IMR-90 (cell line): ENCODE measurements at regions not wholly inside any gene's neighbourhood (a gene's known extent, or its start where the extent isn't known, plus 50 kb on each side); places are given as distances from the start of the nearest gene placed in this dataset.

Experiments used
- ATAC-seq: fragments of 200-7000 bp; cut with Tn5 transposase; 2 replicates; pipeline ENCODE4 v1.9.1; 2020; ENCODE audit warnings: low read depth, mild to moderate bottlenecking, moderate library complexity
- BruUV-seq: library from RNA; stranded (reverse); fragments of 400-500 nt; replicated peaks from 2 replicates; lab custom pipeline; 2021; lab: Mats Ljungman, UMichigan
- CTCF ChIA-PET: fragments of 300-600 bp; formaldehyde crosslinking; extraction: SDS; loops from one replicate; lab custom pipeline; 2021; ENCODE audit warnings: antibody characterized with exemption; lab: Yijun Ruan, JAX
- POLR2A ChIA-PET: fragments of 300-600 bp; sonication (Branson Sonifier 250); formaldehyde crosslinking; loops from one replicate; lab custom pipeline; 2022; ENCODE audit warnings: antibody characterized with exemption; ENCODE audit not compliant: unreplicated experiment; lab: Charles Lee
- DNase-seq: peaks from one replicate; pipeline ENCODE4 v3.0.0; 2013
- H2AFZ ChIP-seq: replicated peaks from 2 replicates; pipeline ENCODE3; 2013; ENCODE audit warnings: low read length, mild to moderate bottlenecking; ENCODE audit not compliant: poor library complexity
- H2AK5ac ChIP-seq: 2 replicates; pipeline ENCODE4 v1.6.1; 2013; ENCODE audit warnings: low read depth, low read length, inconsistent platforms
- H2AK9ac ChIP-seq: replicated peaks from 2 replicates; pipeline ENCODE3; 2013; ENCODE audit warnings: mild to moderate bottlenecking, low read depth, low read length, moderate library complexity; ENCODE audit not compliant: poor library complexity
- H2BK120ac ChIP-seq: 2 replicates; pipeline ENCODE4 v1.6.1; 2013; ENCODE audit warnings: low read depth, low read length, inconsistent platforms
- H2BK15ac ChIP-seq: 3 replicates; pipeline ENCODE4 v1.6.1; 2013; ENCODE audit warnings: low read depth, low read length, inconsistent platforms
- H2BK20ac ChIP-seq: 2 replicates; pipeline ENCODE4 v1.6.1; 2013; ENCODE audit warnings: low read depth, mild to moderate bottlenecking, inconsistent platforms, low read length, moderate library complexity
- H2BK5ac ChIP-seq: 2 replicates; pipeline ENCODE4 v1.6.1; 2013; ENCODE audit warnings: mild to moderate bottlenecking, low read depth, low read length, inconsistent platforms; ENCODE audit not compliant: poor library complexity, severe bottlenecking
- H3K14ac ChIP-seq: replicated peaks from 2 replicates; pipeline ENCODE4 v1.6.1; 2013; ENCODE audit warnings: low read depth, low read length, inconsistent platforms
- H3K18ac ChIP-seq: 2 replicates; pipeline ENCODE4 v1.6.1; 2013; ENCODE audit warnings: low read depth, low read length, control low read depth
- H3K23ac ChIP-seq: 2 replicates; pipeline ENCODE4 v1.6.1; 2013; ENCODE audit warnings: low read depth, low read length, inconsistent platforms
- H3K27ac ChIP-seq: 2 replicates; pipeline ENCODE4 v1.5.1; 2013; ENCODE audit warnings: mild to moderate bottlenecking, control low read depth, low read length; ENCODE audit not compliant: insufficient read depth
- H3K27me3 ChIP-seq: 2 replicates; pipeline ENCODE4 v1.6.1; 2013; ENCODE audit warnings: low read length; ENCODE audit not compliant: control insufficient read depth, insufficient read depth
- H3K36me3 ChIP-seq: 2 replicates; pipeline ENCODE4 v1.6.1; 2013; ENCODE audit warnings: low read length, mixed read lengths; ENCODE audit not compliant: control insufficient read depth, insufficient read depth
- H3K4ac ChIP-seq: 2 replicates; pipeline ENCODE4 v1.6.1; 2013; ENCODE audit warnings: low read depth, low read length, inconsistent platforms
- H3K4me1 ChIP-seq: 2 replicates; pipeline ENCODE4 v1.6.1; 2013; ENCODE audit warnings: low read length, mixed read lengths; ENCODE audit not compliant: control insufficient read depth, insufficient read depth
- H3K4me2 ChIP-seq: 2 replicates; pipeline ENCODE4 v1.6.1; 2013; ENCODE audit warnings: low read depth, mild to moderate bottlenecking, control low read depth, low read length, moderate library complexity
- H3K4me3 ChIP-seq: 2 replicates; pipeline ENCODE4 v1.5.1; 2013; ENCODE audit warnings: low read depth, mild to moderate bottlenecking, control low read depth, low read length, moderate library complexity; ENCODE audit not compliant: insufficient read depth
- H3K56ac ChIP-seq: 2 replicates; pipeline ENCODE4 v1.6.1; 2013; ENCODE audit warnings: low read length, inconsistent platforms; ENCODE audit not compliant: insufficient read depth; ENCODE audit errors: extremely low read depth
- H3K79me1 ChIP-seq, 2 experiments: 2 replicates each; pipeline ENCODE4 v1.6.1; 2013; ENCODE audit warnings: low read length in 2 of 2, inconsistent platforms in 1 of 2, low read depth in 1 of 2
- H3K9ac ChIP-seq: 2 replicates; pipeline ENCODE4 v1.6.1; 2013; ENCODE audit warnings: low read depth, low read length, control low read depth
- H3K9me1 ChIP-seq: 2 replicates; pipeline ENCODE4 v1.6.1; 2013; ENCODE audit warnings: low read length, inconsistent platforms; ENCODE audit not compliant: insufficient read depth
- H3K9me3 ChIP-seq: 2 replicates; pipeline ENCODE4 v1.6.1; 2013; ENCODE audit warnings: low read length; ENCODE audit not compliant: control insufficient read depth, insufficient read depth
- H4K20me1 ChIP-seq: 2 replicates; pipeline ENCODE4 v1.6.1; 2013; ENCODE audit warnings: low read length, inconsistent platforms; ENCODE audit not compliant: insufficient read depth
- H4K5ac ChIP-seq: 2 replicates; pipeline ENCODE4 v1.6.1; 2013; ENCODE audit warnings: mild to moderate bottlenecking, low read depth, low read length, control low read depth
- H4K8ac ChIP-seq, 2 experiments: 2 replicates each; pipeline ENCODE4 v1.6.1; 2013; ENCODE audit warnings: low read depth in 2 of 2, low read length in 2 of 2, control low read depth in 1 of 2, inconsistent platforms in 1 of 2
- H4K91ac ChIP-seq: 2 replicates; pipeline ENCODE4 v1.6.1; 2013; ENCODE audit warnings: low read depth, low read length, inconsistent platforms; ENCODE audit not compliant: insufficient read depth
- BHLHE40 ChIP-seq: fragments of 150-350 bp; IDR thresholded peaks from 2 replicates; pipeline ENCODE4 v1.6.1; 2016; ENCODE audit warnings: mild to moderate bottlenecking, low read depth, low read length
- CEBPB ChIP-seq: IDR thresholded peaks from 2 replicates; pipeline ENCODE4 v1.6.1; 2012; ENCODE audit warnings: low read depth, low read length, improper control_type of control experiment
- CHD1 ChIP-seq: IDR thresholded peaks from 2 replicates; pipeline ENCODE4 v1.6.1; 2012; ENCODE audit warnings: low read depth, low read length, improper control_type of control experiment
- CTCF ChIP-seq: conservative IDR thresholded peaks from 2 replicates; pipeline ENCODE4 v1.5.1; 2012; ENCODE audit warnings: mild to moderate bottlenecking, low read depth, low read length, improper control_type of control experiment
- ELK1 ChIP-seq: fragments of 150-350 bp; IDR thresholded peaks from 2 replicates; pipeline ENCODE4 v1.6.1; 2016; ENCODE audit warnings: low read depth, mild to moderate bottlenecking, low read length, moderate library complexity, borderline replicate concordance
- FOS ChIP-seq: fragments of 150-350 bp; IDR thresholded peaks from 2 replicates; pipeline ENCODE4 v1.6.1; 2016; ENCODE audit warnings: low read depth, low read length
- MAFK ChIP-seq: IDR thresholded peaks from 2 replicates; pipeline ENCODE4 v1.6.1; 2012; ENCODE audit warnings: low read depth, low read length, improper control_type of control experiment
- MAZ ChIP-seq: IDR thresholded peaks from 2 replicates; pipeline ENCODE4 v1.6.1; 2012; ENCODE audit warnings: low read depth, mild to moderate bottlenecking, low read length, improper control_type of control experiment, moderate library complexity, borderline replicate concordance
- MXI1 ChIP-seq: IDR thresholded peaks from 2 replicates; pipeline ENCODE4 v1.6.1; 2012; ENCODE audit warnings: low read depth, mild to moderate bottlenecking, low read length, moderate library complexity, borderline replicate concordance
- NFE2L2 ChIP-seq: fragments of 150-350 bp; IDR thresholded peaks from 2 replicates; pipeline ENCODE4 v1.6.1; 2016; ENCODE audit warnings: low read depth, mild to moderate bottlenecking, low read length
- POLR2A ChIP-seq: IDR thresholded peaks from 2 replicates; pipeline ENCODE4 v1.6.1; 2012; ENCODE audit warnings: mild to moderate bottlenecking, low read depth, low read length
- RAD21 ChIP-seq: IDR thresholded peaks from 2 replicates; pipeline ENCODE4 v1.6.1; 2012; ENCODE audit warnings: low read length, improper control_type of control experiment
- RCOR1 ChIP-seq: IDR thresholded peaks from 2 replicates; pipeline ENCODE4 v1.6.1; 2012; ENCODE audit warnings: mild to moderate bottlenecking, low read length, improper control_type of control experiment; ENCODE audit not compliant: insufficient replicate concordance
- RFX5 ChIP-seq: IDR thresholded peaks from 2 replicates; pipeline ENCODE4 v1.8.0; 2012; ENCODE audit warnings: low read depth, mild to moderate bottlenecking, low read length, moderate library complexity
- SMC3 ChIP-seq: fragments of 150-350 bp; IDR thresholded peaks from 2 replicates; pipeline ENCODE4 v1.6.1; 2016; ENCODE audit warnings: low read depth, mild to moderate bottlenecking, antibody characterized with exemption, low read length, moderate library complexity
- USF2 ChIP-seq: fragments of 150-350 bp; IDR thresholded peaks from 2 replicates; pipeline ENCODE4 v1.6.1; 2017; ENCODE audit warnings: mild to moderate bottlenecking, antibody characterized with exemption, low read length, low read depth
- WGBS, 2 experiments: methylation state at CpG; one replicate each; pipeline versions ENCODE4 v1.1.5 to v1.1.7; 2013; ENCODE audit warnings: missing lambda C conversion rate in 2 of 2; ENCODE audit not compliant: insufficient read length in 1 of 2; ENCODE audit errors: extremely low coverage in 2 of 2; 5-methylcytosine and 5-hydroxymethylcytosine counted together
- dilution Hi-C: fragments of 300-500 bp; cut with HindIII; formaldehyde crosslinking; loops from one replicate; pipeline ENCODE4 v1.14.3; 2018; ENCODE audit warnings: low sequenced_read_pairs; ENCODE audit not compliant: unreplicated experiment
- in situ Hi-C: fragments of 300-500 bp; cut with MboI; formaldehyde crosslinking; loops from 3 replicates; pipeline ENCODE4 v1.14.3; 2019; ENCODE audit warnings: low sequenced_read_pairs, inconsistent platforms, mixed read lengths
- intact Hi-C: fragments of 100-400 bp; cut with micrococcal nuclease; formaldehyde crosslinking; loops from 2 replicates; pipeline ENCODE4 v1.10.0; 2022

GRCh38 chr18:78399992-78400503 is 579.6 kb upstream of the SALL3 start:
- Histone ChIP-seq H2AK5ac (no peak overlapping the region), H3K27ac (no peak overlapping the region), H3K23ac (no peak overlapping the region), H2BK15ac (no peak overlapping the region), H2AFZ (no peak overlapping the region), H4K8ac (no peak overlapping the region), H3K36me3 (no peaks in the 10 kb centered on the region), H3K4me2 (no peak overlapping the region), H3K27me3 (no peaks in the 10 kb centered on the region), H3K4ac (no peak overlapping the region), H4K91ac (no peak overlapping the region), H4K5ac (no peak overlapping the region), H2AK9ac (no peak overlapping the region), H3K56ac (no peak overlapping the region), H3K9ac (no peak overlapping the region), H3K14ac (no peak overlapping the region), H4K20me1 (no peaks in the 10 kb centered on the region), H3K4me3 (no peak overlapping the region), H3K9me3 (peaks cover 49% of the 10 kb centered on the region), H3K4me1 (no peaks in the 10 kb centered on the region), H3K9me1 (no peaks in the 10 kb centered on the region), H2BK20ac (no peak overlapping the region), H3K79me1 (no peaks in the 10 kb centered on the region), H2BK5ac (no peak overlapping the region), H3K18ac (no peak overlapping the region), H2BK120ac (no peak overlapping the region)
- no peak for DNase-seq
- ATAC-seq, result no peak
- dilution Hi-C loops (no loop called here), intact Hi-C loops (no loop called here), in situ Hi-C loops (no loop called here)
- ChIA-PET POLR2A (no interaction called here), CTCF (interaction anchor here (0.5 kb wide), 1 partner anchor 11 kb away, joined by 3 read pairs; no protein-coding TSS in a partner anchor)
- no TSS peak for BruUV-seq
- WGBS, 2 experiments, result 60% methylated on average over 3 of the region's 25 CpGs; no CpG with 5 or more reads in 1 of the 2 experiments
- TF ChIP-seq MXI1, result no peak
- no peak for TF ChIP-seq RFX5
- TF ChIP-seq ELK1, result no peak
- no peak for TF ChIP-seq MAFK
- TF ChIP-seq CTCF, result no peak
- no peak for TF ChIP-seq RCOR1
- no peak for TF ChIP-seq POLR2A
- no peak for TF ChIP-seq CEBPB
- TF ChIP-seq MAZ, result no peak
- no peak for TF ChIP-seq USF2
- TF ChIP-seq RAD21, result no peak
- TF ChIP-seq SMC3, result no peak
- TF ChIP-seq BHLHE40, result no peak
- TF ChIP-seq CHD1, result no peak
- no peak for TF ChIP-seq FOS
- no peak for TF ChIP-seq NFE2L2
